PC-3 (cell line): ENCODE measurements at regions not wholly inside any gene's neighbourhood (a gene's known extent, or its start where the extent isn't known, plus 50 kb on each side); places are given as distances from the start of the nearest gene placed in this dataset.

Experiments used
- ATAC-seq: fragments of 200-7000 bp; cut with Tn5 transposase; 2 replicates; pipeline ENCODE4 v1.9.1; 2020; ENCODE audit warnings: mild to moderate bottlenecking, moderate library complexity
- BruUV-seq: library from RNA; stranded (reverse); fragments of 400-500 nt; replicated peaks from 2 replicates; lab custom pipeline; 2021; lab: Mats Ljungman, UMichigan
- CTCF ChIA-PET: fragments of 300-600 bp; sonication (Branson Sonifier 250); formaldehyde crosslinking; loops from one replicate; lab custom pipeline; 2022; ENCODE audit warnings: antibody characterized with exemption; lab: Charles Lee
- POLR2A ChIA-PET: fragments of 300-600 bp; sonication (Branson Sonifier 250); formaldehyde crosslinking; loops from one replicate; lab custom pipeline; 2022; ENCODE audit warnings: antibody characterized with exemption; ENCODE audit not compliant: unreplicated experiment; lab: Charles Lee
- DNase-seq: peaks from one replicate; pipeline ENCODE4 v3.0.0-alpha.2; 2015
- H2AFZ ChIP-seq: fragments of 300-600 bp; sonication (generic); 2 replicates; pipeline ENCODE4 v1.6.0; 2016; ENCODE audit warnings: antibody characterized with exemption, low read length
- H3F3A ChIP-seq: fragments of 300-600 bp; sonication (generic); one replicate; pipeline ENCODE4 v1.6.0; 2017; ENCODE audit warnings: antibody characterized with exemption, low read length, control low read depth, mild to moderate bottlenecking; ENCODE audit not compliant: unreplicated experiment
- H3K27ac ChIP-seq: fragments of 300-600 bp; sonication (generic); 2 replicates; pipeline ENCODE4 v1.5.1; 2016; ENCODE audit warnings: mild to moderate bottlenecking, low read length
- H3K27me3 ChIP-seq: fragments of 300-600 bp; sonication (generic); 2 replicates; pipeline ENCODE4 v1.6.1; 2016; ENCODE audit warnings: low read length, mixed read lengths
- H3K36me3 ChIP-seq: fragments of 300-600 bp; sonication (generic); 2 replicates; pipeline ENCODE4 v1.6.1; 2016; ENCODE audit warnings: low read depth, mixed run types, low read length, mixed read lengths
- H3K4me1 ChIP-seq: fragments of 300-600 bp; sonication (generic); 2 replicates; pipeline ENCODE4 v1.5.1; 2016; ENCODE audit warnings: low read length; ENCODE audit not compliant: insufficient read depth
- H3K4me2 ChIP-seq: fragments of 300-600 bp; sonication (generic); 2 replicates; pipeline ENCODE4 v1.6.0; 2016; ENCODE audit warnings: low read length
- H3K4me3 ChIP-seq: fragments of 300-600 bp; sonication (generic); 2 replicates; pipeline ENCODE4 v1.5.1; 2016; ENCODE audit warnings: mild to moderate bottlenecking, low read length, mixed read lengths
- H3K79me2 ChIP-seq: fragments of 300-600 bp; sonication (generic); 2 replicates; pipeline ENCODE4 v1.6.1; 2017; ENCODE audit warnings: low read length, mixed read lengths
- H3K9ac ChIP-seq: fragments of 300-600 bp; sonication (generic); 2 replicates; pipeline ENCODE4 v1.6.0; 2016; ENCODE audit warnings: mild to moderate bottlenecking, low read length
- H3K9me2 ChIP-seq: fragments of 300-600 bp; sonication (generic); replicated peaks from 2 replicates; pipeline ENCODE4 v1.6.1; 2016; ENCODE audit warnings: mixed run types, low read length, mixed read lengths
- H3K9me3 ChIP-seq: fragments of 300-600 bp; sonication (generic); 2 replicates; pipeline ENCODE4 v1.6.1; 2016; ENCODE audit warnings: low read length, mixed read lengths
- H4K20me1 ChIP-seq: fragments of 300-600 bp; sonication (generic); 2 replicates; pipeline ENCODE4 v1.6.1; 2016; ENCODE audit warnings: low read length, mixed read lengths
- CTCF ChIP-seq: fragments of 300-600 bp; sonication (generic); conservative IDR thresholded peaks from 2 replicates; pipeline ENCODE4 v1.5.1; 2017; ENCODE audit warnings: antibody characterized with exemption, low read depth, mild to moderate bottlenecking, low read length
- EZH2 ChIP-seq: fragments of 300-600 bp; sonication (generic); IDR thresholded peaks from one replicate; pipeline ENCODE4 v1.6.1; 2017; ENCODE audit warnings: antibody characterized with exemption, mild to moderate bottlenecking, low read length; ENCODE audit not compliant: unreplicated experiment
- EZH2phosphoT487 ChIP-seq: fragments of 300-600 bp; sonication (generic); IDR thresholded peaks from 2 replicates; pipeline ENCODE4 v1.6.1; 2018; ENCODE audit warnings: mild to moderate bottlenecking, antibody characterized with exemption, low read length, borderline replicate concordance
- intact Hi-C: fragments of 100-400 bp; cut with micrococcal nuclease; formaldehyde crosslinking; loops from 2 replicates; pipeline ENCODE4 v1.9.0; 2023

- no peaks in the 10 kb centered on the region for H3K79me2 ChIP-seq
- H3K4me3 ChIP-seq: no peak overlapping the region
- TF ChIP-seq CTCF: no peak
- no peak for TF ChIP-seq EZH2phosphoT487
- TF ChIP-seq EZH2: no peak
- no peaks in the 10 kb centered on the region for H3K9me2 ChIP-seq
- ChIA-PET POLR2A (no interaction called here), CTCF (no interaction called here)
- DNase-seq: no peak
- 0 out of 2 replicates have a peak, but pooled peaks cover 9% of the 10 kb centered on the region for H3K9me3 ChIP-seq
- H3F3A ChIP-seq: no peaks in the 10 kb centered on the region
- no peak overlapping the region for H3K27ac ChIP-seq
- H3K36me3 ChIP-seq: no peaks in the 10 kb centered on the region
- no peak overlapping the region for H3K9ac ChIP-seq
- intact Hi-C loops: no loop called here
- no peak overlapping the region for H2AFZ ChIP-seq
- no peaks in the 10 kb centered on the region for H4K20me1 ChIP-seq
- no peak overlapping the region for H3K4me2 ChIP-seq
- BruUV-seq: no TSS peak
- H3K27me3 ChIP-seq: no peaks in the 10 kb centered on the region
- ATAC-seq: no peak
- H3K4me1 ChIP-seq: no peaks in the 10 kb centered on the region
Measured at GRCh38 chr7:113622796-113623195, 296.0 kb downstream of the PPP1R3A start.

DNA sequence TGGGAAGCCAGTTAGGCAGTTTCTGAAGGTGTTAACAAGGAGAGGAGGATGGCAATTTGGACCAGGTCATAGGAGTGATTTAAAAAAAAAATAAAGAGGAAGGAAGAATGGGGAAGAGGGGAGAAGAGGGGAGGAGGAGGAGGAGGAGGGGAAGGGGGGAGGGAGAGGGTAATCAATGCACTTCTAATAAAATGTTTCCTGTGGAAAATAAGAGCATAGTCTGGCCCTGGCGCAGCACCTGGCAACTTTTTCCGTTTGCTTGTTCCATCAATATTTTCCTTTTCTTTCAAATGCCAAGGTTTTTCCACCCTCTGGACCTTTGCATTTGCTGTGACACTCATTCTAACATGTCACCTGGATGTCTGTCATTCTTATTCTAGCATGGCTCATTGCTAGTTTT lies 308.2 kb downstream of the PPP1R3A start:
- no peak overlapping the region for H3K4me3 ChIP-seq
- DNase-seq (no peak), ATAC-seq (no peak)
- H3K36me3 ChIP-seq: no peaks in the 10 kb centered on the region
- H3F3A ChIP-seq: no peaks in the 10 kb centered on the region
- intact Hi-C loops: no loop called here
- no peaks in the 10 kb centered on the region for H3K4me1 ChIP-seq
- no peak overlapping the region for H3K9ac ChIP-seq
- H3K9me3 ChIP-seq: no peaks in the 10 kb centered on the region
- H4K20me1 ChIP-seq: no peaks in the 10 kb centered on the region
- H3K27ac ChIP-seq: no peak overlapping the region
- H3K4me2 ChIP-seq: no peak overlapping the region
- no TSS peak for BruUV-seq
- ChIA-PET POLR2A (no interaction called here), CTCF (no interaction called here)
- H3K79me2 ChIP-seq: no peaks in the 10 kb centered on the region
- no peaks in the 10 kb centered on the region for H3K27me3 ChIP-seq
- no peak for TF ChIP-seq EZH2
- H2AFZ ChIP-seq: no peak overlapping the region
- no peaks in the 10 kb centered on the region for H3K9me2 ChIP-seq

DNA sequence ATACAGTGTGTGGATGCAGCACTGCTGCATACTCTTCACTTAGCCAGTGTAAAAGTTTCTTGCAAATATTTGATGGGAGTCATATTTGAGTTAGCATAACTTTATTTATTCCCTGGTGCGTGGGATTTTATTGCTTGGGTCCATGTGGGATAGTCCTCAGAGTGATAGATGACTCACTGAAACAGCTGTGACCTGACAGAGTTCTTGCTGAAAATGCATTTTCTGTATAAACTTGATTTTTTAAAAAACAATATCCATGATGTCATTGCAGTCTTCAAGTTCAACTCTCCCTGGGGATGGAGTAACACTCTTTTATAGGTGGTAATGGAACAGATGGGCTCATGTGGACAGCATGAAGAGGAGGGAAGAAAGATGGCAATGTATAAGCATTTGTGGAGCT lies 310.0 kb downstream of the PPP1R3A start:
- ATAC-seq: no peak
- H3K4me1 ChIP-seq: no peaks in the 10 kb centered on the region
- BruUV-seq: no TSS peak
- no peaks in the 10 kb centered on the region for H3K9me2 ChIP-seq
- no peaks in the 10 kb centered on the region for H3K79me2 ChIP-seq
- no peak overlapping the region for H2AFZ ChIP-seq
- CTCF ChIA-PET: no interaction called here
- no peaks in the 10 kb centered on the region for H3K36me3 ChIP-seq
- no peaks in the 10 kb centered on the region for H3K9me3 ChIP-seq
- no peaks in the 10 kb centered on the region for H3K27me3 ChIP-seq
- H4K20me1 ChIP-seq: no peaks in the 10 kb centered on the region
- no peak overlapping the region for H3K4me3 ChIP-seq
- intact Hi-C loops: no loop called here
- no peak overlapping the region for H3K27ac ChIP-seq
- no peak for DNase-seq
- TF ChIP-seq EZH2phosphoT487 (no peak), EZH2 (no peak), CTCF (no peak)
- POLR2A ChIA-PET: no interaction called here
- H3K9ac ChIP-seq: no peak overlapping the region
- H3F3A ChIP-seq: no peaks in the 10 kb centered on the region
- H3K4me2 ChIP-seq: no peak overlapping the region
